ENCODE measurements at regions not wholly inside any gene's neighbourhood (a gene's known extent, or its start where the extent isn't known, plus 50 kb on each side); places are given as distances from the start of the nearest gene placed in this dataset.

- DNase-seq (ENCODE audit: low read depth in 2 of 2) = no peak
These were observed 50.3 kb upstream of the TRIB2 start for GRCh38 chr2:12666445-12666844.
